H1 (cell line): ENCODE measurements at regions not wholly inside any gene's neighbourhood (a gene's known extent, or its start where the extent isn't known, plus 50 kb on each side); places are given as distances from the start of the nearest gene placed in this dataset.

ENCODE experiments used
- BRCA1 ChIP-seq: IDR thresholded peaks from 2 replicates; pipeline ENCODE4 v1.6.1; 2012; ENCODE audit warnings: low read depth, low read length, improper control_type of control experiment
- CBX8 ChIP-seq: fragments of 300-800, 300-1000 bp; sonication (generic); IDR thresholded peaks from 2 replicates; pipeline ENCODE4 v1.7.1; 2016; ENCODE audit warnings: low read depth, low read length, borderline replicate concordance
- CEBPB ChIP-seq: IDR thresholded peaks from 2 replicates; pipeline ENCODE4 v1.6.1; 2012; ENCODE audit warnings: low read depth, low read length
- JUND ChIP-seq: IDR thresholded peaks from 2 replicates; pipeline ENCODE4 v1.6.1; 2011; ENCODE audit warnings: mild to moderate bottlenecking, improper control_type of control experiment, low read length
- POLR2A ChIP-seq, 2 experiments: IDR thresholded peaks; 1 replicate in 1 of 2; 2 replicates in 1 of 2; pipeline ENCODE4 v1.6.1; 2011; ENCODE audit warnings: low read depth in 2 of 2, low read length in 2 of 2, mild to moderate bottlenecking in 2 of 2; ENCODE audit errors: control extremely low read depth in 1 of 2
- POLR2AphosphoS5 ChIP-seq: IDR thresholded peaks from 2 replicates; pipeline ENCODE4 v1.6.1; 2011; ENCODE audit warnings: low read depth, low read length
- POU5F1 ChIP-seq: IDR thresholded peaks from 2 replicates; pipeline ENCODE4 v1.6.1; 2011; ENCODE audit warnings: low read depth, mild to moderate bottlenecking, low read length, moderate library complexity
- RFX5 ChIP-seq: IDR thresholded peaks from 2 replicates; pipeline ENCODE4 v1.6.1; 2011; ENCODE audit warnings: low read depth, low read length, improper control_type of control experiment, borderline replicate concordance
- TEAD4 ChIP-seq: IDR thresholded peaks from 2 replicates; pipeline ENCODE4 v1.6.1; 2012; ENCODE audit warnings: low read depth, low read length, inconsistent platforms, mixed read lengths
- TF ChIP-seq, protein P1 (sequence below), 3 experiments: IDR thresholded peaks; 1 replicate in 2 of 3; 2 replicates in 1 of 3; pipeline versions ENCODE4 v1.5.1 to v1.6.1; 2011; ENCODE audit warnings: low read length in 3 of 3, mild to moderate bottlenecking in 3 of 3, inconsistent platforms in 2 of 3, low read depth in 1 of 3, moderate library complexity in 1 of 3; ENCODE audit not compliant: insufficient read depth in 1 of 3; ENCODE audit errors: control extremely low read depth in 1 of 3

DNA sequence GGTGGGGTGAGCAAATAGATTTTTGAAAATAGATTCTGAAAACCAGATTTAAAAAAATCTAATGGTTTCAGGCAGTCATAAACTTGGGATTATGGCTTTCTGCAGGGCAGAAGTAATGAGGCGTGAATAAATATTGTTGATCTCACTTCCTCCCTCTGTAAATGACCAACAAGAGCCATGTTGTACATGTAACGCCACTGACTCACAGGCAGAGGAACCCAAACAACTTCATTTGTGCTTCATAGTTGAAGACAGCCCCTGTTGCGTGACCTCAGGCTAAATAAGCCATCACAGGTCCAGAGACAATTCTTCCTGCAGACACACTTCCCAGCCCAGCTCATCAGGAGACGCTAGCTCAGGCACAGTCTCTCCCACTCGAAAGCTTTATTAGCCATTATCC, 59.1 kb upstream of the F13A1 start:
- TF ChIP-seq RFX5 = no peak
- TF ChIP-seq, protein P1, sequence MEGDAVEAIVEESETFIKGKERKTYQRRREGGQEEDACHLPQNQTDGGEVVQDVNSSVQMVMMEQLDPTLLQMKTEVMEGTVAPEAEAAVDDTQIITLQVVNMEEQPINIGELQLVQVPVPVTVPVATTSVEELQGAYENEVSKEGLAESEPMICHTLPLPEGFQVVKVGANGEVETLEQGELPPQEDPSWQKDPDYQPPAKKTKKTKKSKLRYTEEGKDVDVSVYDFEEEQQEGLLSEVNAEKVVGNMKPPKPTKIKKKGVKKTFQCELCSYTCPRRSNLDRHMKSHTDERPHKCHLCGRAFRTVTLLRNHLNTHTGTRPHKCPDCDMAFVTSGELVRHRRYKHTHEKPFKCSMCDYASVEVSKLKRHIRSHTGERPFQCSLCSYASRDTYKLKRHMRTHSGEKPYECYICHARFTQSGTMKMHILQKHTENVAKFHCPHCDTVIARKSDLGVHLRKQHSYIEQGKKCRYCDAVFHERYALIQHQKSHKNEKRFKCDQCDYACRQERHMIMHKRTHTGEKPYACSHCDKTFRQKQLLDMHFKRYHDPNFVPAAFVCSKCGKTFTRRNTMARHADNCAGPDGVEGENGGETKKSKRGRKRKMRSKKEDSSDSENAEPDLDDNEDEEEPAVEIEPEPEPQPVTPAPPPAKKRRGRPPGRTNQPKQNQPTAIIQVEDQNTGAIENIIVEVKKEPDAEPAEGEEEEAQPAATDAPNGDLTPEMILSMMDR (IDR thresholded peaks at IDR 0.05; ENCODE audit: control extremely low read depth in 1 of 3, insufficient read depth in 1 of 3, low read depth in 1 of 3, low read length in 3 of 3) = no peak
- TF ChIP-seq CBX8 = no peak
- TF ChIP-seq JUND = no peak
- TF ChIP-seq POLR2A (IDR thresholded peaks at IDR 0.05; ENCODE audit: control extremely low read depth in 1 of 2, low read depth in 2 of 2, low read length in 2 of 2) = no peak
- no peak for TF ChIP-seq TEAD4
- TF ChIP-seq POLR2AphosphoS5 = no peak
- TF ChIP-seq POU5F1 = no peak
- no peak for TF ChIP-seq BRCA1
- TF ChIP-seq CEBPB = no peak
